Right lobe of liver (tissue), 4 donors: ENCODE measurements at regions not wholly inside any gene's neighbourhood (a gene's known extent, or its start where the extent isn't known, plus 50 kb on each side); places are given as distances from the start of the nearest gene placed in this dataset.

ENCODE experiments used
- POLR2A ChIP-seq: fragments of 450-650 bp; IDR thresholded peaks from one replicate; pipeline ENCODE4 v1.6.1; 2017; ENCODE audit warnings: antibody characterized with exemption, mild to moderate bottlenecking
- TF ChIP-seq, protein P1 (sequence below), 4 donors: fragments of 200-600 bp in 3 of 4; fragments of 450-650 bp in 1 of 4; IDR thresholded peaks; one replicate each; pipeline versions ENCODE4 v1.5.1 to v1.8.0; 2016 to 2022; ENCODE audit warnings: antibody characterized with exemption in 4 of 4, mild to moderate bottlenecking in 2 of 4
- donor health status: DM: no; HTN: no; CAD: no.
- donor health status: DM: no; HTN: no; CAD: no.
- donor health status: DM: no; HTN: yes; CAD: no.

GRCh38 chr6:74333406-74333805 is 637.4 kb downstream of the CD109 start:
- TF ChIP-seq, protein P1, sequence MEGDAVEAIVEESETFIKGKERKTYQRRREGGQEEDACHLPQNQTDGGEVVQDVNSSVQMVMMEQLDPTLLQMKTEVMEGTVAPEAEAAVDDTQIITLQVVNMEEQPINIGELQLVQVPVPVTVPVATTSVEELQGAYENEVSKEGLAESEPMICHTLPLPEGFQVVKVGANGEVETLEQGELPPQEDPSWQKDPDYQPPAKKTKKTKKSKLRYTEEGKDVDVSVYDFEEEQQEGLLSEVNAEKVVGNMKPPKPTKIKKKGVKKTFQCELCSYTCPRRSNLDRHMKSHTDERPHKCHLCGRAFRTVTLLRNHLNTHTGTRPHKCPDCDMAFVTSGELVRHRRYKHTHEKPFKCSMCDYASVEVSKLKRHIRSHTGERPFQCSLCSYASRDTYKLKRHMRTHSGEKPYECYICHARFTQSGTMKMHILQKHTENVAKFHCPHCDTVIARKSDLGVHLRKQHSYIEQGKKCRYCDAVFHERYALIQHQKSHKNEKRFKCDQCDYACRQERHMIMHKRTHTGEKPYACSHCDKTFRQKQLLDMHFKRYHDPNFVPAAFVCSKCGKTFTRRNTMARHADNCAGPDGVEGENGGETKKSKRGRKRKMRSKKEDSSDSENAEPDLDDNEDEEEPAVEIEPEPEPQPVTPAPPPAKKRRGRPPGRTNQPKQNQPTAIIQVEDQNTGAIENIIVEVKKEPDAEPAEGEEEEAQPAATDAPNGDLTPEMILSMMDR (IDR thresholded peaks at IDR 0.05), result no peak
- no peak for TF ChIP-seq POLR2A
